A549 (cell line): ENCODE measurements at regions not wholly inside any gene's neighbourhood (a gene's known extent, or its start where the extent isn't known, plus 50 kb on each side); places are given as distances from the start of the nearest gene placed in this dataset.
"Not testable (repeated sequence)": the region's sequence is repeated elsewhere in the genome, so short reads cannot be mapped to it uniquely, and the experiment has no call there.

Experiments used
- CBX2 ChIP-seq: fragments of 200-600 bp; sonication (generic); IDR thresholded peaks from 2 replicates; pipeline ENCODE4 v1.6.1; 2016; ENCODE audit warnings: low read depth, mild to moderate bottlenecking, borderline replicate concordance
- HDAC2 ChIP-seq: fragments of 200-600 bp; sonication (generic); IDR thresholded peaks from 2 replicates; pipeline ENCODE4 v1.6.1; 2016
- MAZ ChIP-seq: fragments of 150-350 bp; IDR thresholded peaks from 2 replicates; pipeline ENCODE4 v1.6.1; 2014; ENCODE audit warnings: antibody characterized with exemption, low read depth, low read length, borderline replicate concordance
- NR3C1 ChIP-seq: fragments of >200 bp; sonication (Bioruptor Twin); formaldehyde crosslinking; IDR thresholded peaks from 3 replicates; pipeline ENCODE4 v1.6.1; 2017
- RFX5 ChIP-seq: fragments of 450-650 bp; IDR thresholded peaks from 2 replicates; pipeline ENCODE4 v1.7.1; 2014; ENCODE audit warnings: antibody characterized with exemption, mild to moderate bottlenecking, moderate library complexity
- TFCP2L1 ChIP-seq: fragments of 250-450 bp; sonication (Bioruptor Pico); IDR thresholded peaks from 2 replicates; pipeline ENCODE4 v1.5.0; 2021; ENCODE audit warnings: mild to moderate bottlenecking
- ZC3H11A ChIP-seq: fragments of 450-650 bp; IDR thresholded peaks from 2 replicates; pipeline ENCODE4 v1.6.1; 2014; ENCODE audit warnings: antibody characterized with exemption, mild to moderate bottlenecking
- TF ChIP-seq, protein P1 (sequence below): fragments of >200 bp; sonication (Bioruptor Twin); formaldehyde crosslinking; IDR thresholded peaks from 3 replicates; pipeline ENCODE4 v1.5.1; 2016

DNA sequence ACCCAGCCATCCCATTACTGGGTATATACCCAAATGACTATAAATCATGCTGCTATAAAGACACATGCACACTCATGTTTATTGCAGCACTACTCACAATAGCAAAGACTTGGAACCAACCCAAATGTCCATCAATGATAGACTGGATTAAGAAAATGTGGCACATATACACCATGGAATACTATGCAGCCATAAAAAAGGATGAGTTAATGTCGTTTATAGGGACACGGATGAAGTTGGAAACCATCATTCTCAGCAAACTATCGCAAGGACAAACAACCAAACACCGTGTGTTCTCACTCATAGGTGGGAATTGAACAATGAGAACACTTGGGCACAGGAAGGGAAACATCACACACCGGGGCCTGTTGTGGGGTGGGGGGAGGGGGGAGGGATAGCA lies 61.1 kb upstream of the MAP4K3 start:
- TF ChIP-seq TFCP2L1 (CRISPR knock-in tag); ZC3H11A; CBX2; HDAC2; MAZ; NR3C1; RFX5: not testable (repeated sequence)
- TF ChIP-seq, protein P1, sequence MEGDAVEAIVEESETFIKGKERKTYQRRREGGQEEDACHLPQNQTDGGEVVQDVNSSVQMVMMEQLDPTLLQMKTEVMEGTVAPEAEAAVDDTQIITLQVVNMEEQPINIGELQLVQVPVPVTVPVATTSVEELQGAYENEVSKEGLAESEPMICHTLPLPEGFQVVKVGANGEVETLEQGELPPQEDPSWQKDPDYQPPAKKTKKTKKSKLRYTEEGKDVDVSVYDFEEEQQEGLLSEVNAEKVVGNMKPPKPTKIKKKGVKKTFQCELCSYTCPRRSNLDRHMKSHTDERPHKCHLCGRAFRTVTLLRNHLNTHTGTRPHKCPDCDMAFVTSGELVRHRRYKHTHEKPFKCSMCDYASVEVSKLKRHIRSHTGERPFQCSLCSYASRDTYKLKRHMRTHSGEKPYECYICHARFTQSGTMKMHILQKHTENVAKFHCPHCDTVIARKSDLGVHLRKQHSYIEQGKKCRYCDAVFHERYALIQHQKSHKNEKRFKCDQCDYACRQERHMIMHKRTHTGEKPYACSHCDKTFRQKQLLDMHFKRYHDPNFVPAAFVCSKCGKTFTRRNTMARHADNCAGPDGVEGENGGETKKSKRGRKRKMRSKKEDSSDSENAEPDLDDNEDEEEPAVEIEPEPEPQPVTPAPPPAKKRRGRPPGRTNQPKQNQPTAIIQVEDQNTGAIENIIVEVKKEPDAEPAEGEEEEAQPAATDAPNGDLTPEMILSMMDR = not testable (repeated sequence)
